Liver (tissue), 3 donors: ENCODE measurements at regions not wholly inside any gene's neighbourhood (a gene's known extent, or its start where the extent isn't known, plus 50 kb on each side); places are given as distances from the start of the nearest gene placed in this dataset.

ENCODE experiments used
- ATF3 ChIP-seq: IDR thresholded peaks from 2 replicates; pipeline ENCODE4 v1.6.1; 2016; ENCODE audit warnings: antibody characterized with exemption
- CTCF ChIP-seq: fragments of 150-350 bp; IDR thresholded peaks from 2 replicates; pipeline ENCODE4 v1.5.1; 2017; ENCODE audit warnings: improper control_type of control experiment, low read depth, low read length; ENCODE audit not compliant: missing input control
- FOXA1 ChIP-seq: IDR thresholded peaks from 2 replicates; pipeline ENCODE4 v1.6.1; 2016; ENCODE audit warnings: antibody characterized with exemption
- FOXA2 ChIP-seq: IDR thresholded peaks from 2 replicates; pipeline ENCODE4 v1.6.1; 2016; ENCODE audit warnings: antibody characterized with exemption
- JUND ChIP-seq, 2 donors: IDR thresholded peaks; 2 replicates each; pipeline ENCODE4 v1.6.1; 2016; ENCODE audit warnings: antibody characterized with exemption in 2 of 2
- MAX ChIP-seq: IDR thresholded peaks from 2 replicates; pipeline ENCODE4 v1.6.1; 2016; ENCODE audit warnings: antibody characterized with exemption
- RAD21 ChIP-seq, 2 donors: IDR thresholded peaks; 2 replicates each; pipeline ENCODE4 v1.6.1; 2016; ENCODE audit warnings: antibody characterized with exemption in 2 of 2, mild to moderate bottlenecking in 2 of 2
- YY1 ChIP-seq: IDR thresholded peaks from 2 replicates; pipeline ENCODE4 v1.6.1; 2016; ENCODE audit warnings: antibody characterized with exemption, mild to moderate bottlenecking
- ZBTB33 ChIP-seq: IDR thresholded peaks from 2 replicates; pipeline ENCODE4 v1.6.1; 2016; ENCODE audit warnings: antibody characterized with exemption
- donor health status: healthy.
- donor health status: healthy.

GRCh38 chr13:106007156-106007555, 528.3 kb downstream of the EFNB2 start:
- no peak for TF ChIP-seq JUND (IDR thresholded peaks at IDR 0.05)
- TF ChIP-seq YY1, result no peak
- TF ChIP-seq CTCF, result no peak
- no peak for TF ChIP-seq ATF3
- no peak for TF ChIP-seq ZBTB33
- no peak for TF ChIP-seq RAD21 (IDR thresholded peaks at IDR 0.05)
- no peak for TF ChIP-seq FOXA1
- no peak for TF ChIP-seq MAX
- TF ChIP-seq FOXA2, result no peak
